NAMALWA (cell line): ENCODE measurements at regions not wholly inside any gene's neighbourhood (a gene's known extent, or its start where the extent isn't known, plus 50 kb on each side); places are given as distances from the start of the nearest gene placed in this dataset.

Source experiments
- DNase-seq: peaks from one replicate; pipeline ENCODE4 v3.0.0-alpha.2; 2015; ENCODE audit warnings: low spot score

DNA sequence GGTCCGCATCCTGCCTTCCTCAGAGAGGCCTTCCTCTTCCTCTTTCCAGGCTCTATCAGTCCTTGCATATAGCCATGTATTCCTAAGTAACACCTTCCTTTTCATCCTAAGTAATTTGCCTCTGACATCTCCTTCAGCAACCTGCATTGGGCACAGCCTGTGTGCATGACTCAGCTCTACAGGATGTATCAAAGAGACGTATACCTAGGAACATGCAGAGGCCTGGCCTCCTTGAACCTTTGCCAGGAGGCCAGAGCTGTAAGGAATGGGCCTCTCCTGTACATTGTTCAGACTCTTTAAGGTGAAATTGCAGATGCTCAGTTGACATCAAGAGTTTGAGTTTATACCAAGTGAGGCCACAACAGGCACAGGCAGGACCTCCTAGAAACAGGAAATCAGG is 76.0 kb upstream of the CELF4 start:
- no peak for DNase-seq

DNA sequence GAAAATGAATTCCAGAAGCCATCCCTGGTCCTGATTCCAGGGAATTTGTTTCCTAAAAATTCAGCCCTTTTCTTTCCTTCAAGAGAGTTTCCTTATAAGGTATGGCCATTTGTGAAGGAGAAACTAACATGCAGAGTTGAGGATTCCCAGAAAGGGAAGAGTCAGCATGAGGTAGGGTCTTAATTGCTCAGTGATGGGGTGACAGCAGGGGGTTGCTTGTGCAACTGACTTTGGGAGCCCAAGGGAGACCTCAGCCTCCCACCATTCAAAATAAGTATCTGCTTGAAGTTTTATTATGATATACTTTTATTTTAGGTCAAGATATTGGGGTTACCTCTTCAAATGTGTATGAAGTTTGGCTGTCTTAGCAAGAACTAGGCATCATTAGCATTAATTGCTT is 74.9 kb upstream of the CELF4 start:
- DNase-seq: no peak

DNA sequence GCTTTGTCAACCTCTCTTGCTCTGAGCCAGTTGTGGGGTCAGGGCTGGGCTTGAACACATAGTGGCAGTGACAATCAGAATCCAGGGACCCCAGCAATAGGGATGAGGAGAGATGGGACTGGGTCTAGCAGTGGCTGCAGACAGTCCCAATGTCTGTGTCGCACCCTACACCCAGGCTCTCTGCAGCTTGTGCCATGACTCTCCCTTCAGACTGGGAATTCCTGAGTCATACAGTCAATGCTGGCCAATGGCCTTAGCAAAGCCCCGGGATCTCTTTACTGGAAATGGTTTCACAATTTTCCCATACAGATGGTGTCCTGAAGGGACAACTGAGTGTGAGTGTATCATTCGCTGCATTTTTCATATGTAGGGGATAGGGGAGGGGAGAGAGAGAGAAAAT is 74.2 kb upstream of the CELF4 start:
- DNase-seq: no peak

DNA sequence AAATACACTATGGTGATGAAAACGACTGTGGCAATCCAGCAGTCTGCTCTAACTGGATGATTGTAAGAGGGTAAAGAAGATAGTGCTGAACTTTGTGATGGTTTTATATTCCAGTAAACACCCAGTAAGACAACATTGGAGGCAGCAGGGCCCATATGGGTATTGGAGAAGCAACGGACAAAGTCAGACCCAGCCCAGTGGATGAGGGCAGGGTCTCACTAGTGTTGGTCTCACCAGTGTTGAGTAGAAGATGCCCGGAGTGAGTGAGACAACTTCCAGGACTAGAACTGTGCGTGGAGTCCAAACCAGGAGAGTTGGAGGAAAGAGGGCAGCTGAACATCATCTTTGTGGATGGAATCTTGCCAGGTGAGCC is 71.9 kb upstream of the CELF4 start:
- DNase-seq: no peak

DNA sequence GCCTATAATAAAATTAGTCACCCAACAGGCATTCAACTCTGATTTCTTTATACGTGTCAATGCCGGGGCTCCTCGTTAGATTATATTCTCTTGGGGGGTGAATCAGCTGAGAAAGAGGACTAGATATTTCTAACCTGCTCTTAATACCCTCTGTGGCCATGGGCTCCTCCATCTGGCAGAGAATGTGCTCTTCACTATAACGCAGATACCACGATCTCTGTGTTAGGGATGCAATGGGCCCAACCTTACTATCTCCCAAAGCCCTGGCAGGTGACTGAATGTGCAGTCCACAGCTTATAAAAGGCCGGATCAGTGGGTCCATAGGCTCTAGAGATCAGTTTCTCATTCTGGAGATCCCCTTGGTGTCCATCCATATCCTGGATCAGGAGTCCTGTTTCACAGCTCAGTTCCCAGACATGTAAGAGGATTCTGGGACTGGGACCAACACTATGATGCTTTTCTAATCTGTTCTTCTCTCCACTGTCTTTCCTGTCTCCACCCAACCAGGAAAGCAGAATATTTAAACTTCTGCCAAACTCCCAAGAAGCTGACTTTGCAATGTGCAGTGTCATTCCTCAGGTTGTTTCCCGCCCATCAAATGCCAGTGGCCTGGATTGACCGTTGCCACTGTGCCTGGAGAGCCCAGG is 71.4 kb upstream of the CELF4 start:
- no peak for DNase-seq

- no peak for DNase-seq
Measured at GRCh38 chr18:37634516-37634915, 68.9 kb upstream of the CELF4 start.

- DNase-seq: no peak
Measured at GRCh38 chr18:37631422-37631821, 65.8 kb upstream of the CELF4 start.

DNA sequence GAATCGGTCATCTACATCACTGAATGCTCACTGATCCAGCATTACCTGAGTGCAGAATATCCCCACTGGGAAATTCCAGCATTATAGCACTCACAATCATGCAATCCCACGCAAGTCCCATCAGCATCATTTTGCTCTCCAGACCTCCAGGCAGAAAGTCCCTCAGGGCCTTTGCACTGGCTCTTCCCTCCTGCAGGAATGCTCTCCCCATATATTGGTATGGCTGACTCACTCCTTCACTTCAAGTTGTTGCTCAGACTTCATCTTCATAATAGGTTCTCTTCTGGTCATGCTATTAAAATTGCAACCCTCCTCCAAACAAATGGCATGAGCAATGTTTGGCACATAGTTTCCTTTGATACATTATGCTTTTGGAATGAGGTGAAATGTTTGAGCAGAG is 64.7 kb upstream of the CELF4 start:
- no peak for DNase-seq

DNA sequence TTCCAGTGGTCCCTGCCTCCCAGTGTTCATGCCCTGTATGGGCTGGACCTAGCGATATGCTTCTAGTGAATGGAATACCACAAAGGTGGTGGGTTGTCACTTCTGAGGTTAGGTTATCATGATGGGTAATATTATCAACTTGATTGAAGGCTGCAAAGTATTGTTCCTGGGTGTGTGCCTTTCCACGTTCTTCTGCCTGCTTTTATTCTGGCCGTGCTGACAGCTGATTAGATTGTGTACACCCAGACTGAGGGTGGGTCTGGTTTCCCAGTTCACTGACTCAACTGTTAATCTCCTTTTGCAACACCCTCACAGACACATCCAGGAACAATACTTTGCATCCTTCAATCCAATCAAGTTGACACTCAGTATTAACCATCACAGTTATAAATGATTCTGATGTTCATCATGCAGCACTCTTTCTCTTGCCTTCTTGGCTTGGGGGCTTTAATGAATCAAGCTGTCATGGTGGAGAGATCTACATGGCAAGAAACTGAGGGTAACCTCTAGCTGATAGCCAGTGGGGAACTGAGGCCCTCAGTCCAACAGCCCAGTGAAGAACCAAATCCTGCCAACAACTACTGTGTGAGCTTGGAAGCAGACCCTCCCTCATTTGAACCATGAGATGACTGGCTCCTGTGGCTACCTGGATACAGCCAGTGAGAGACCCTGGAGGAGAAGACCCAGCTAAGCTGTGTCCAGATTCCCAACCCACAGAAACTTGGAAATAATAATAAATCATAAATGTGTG is 63.0 kb upstream of the CELF4 start:
- no peak for DNase-seq

DNA sequence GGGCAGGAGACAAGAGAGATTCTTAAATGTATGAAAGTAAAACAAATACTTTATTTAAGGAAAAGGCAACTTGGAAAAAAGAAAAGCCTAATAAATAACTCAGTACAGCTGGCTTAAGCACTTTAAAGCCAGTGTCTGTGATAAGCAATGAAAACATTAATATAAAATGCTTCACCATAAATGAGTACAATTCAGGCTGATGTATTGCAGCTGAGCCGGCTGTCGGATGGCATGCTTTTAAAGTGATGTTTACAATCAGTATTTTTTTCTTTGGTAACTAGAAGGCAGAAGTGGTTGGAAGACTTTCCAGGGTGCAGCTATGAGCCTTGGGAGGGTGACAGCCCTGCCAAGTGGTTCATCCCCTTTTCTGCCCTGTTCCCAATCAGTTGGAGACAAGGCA is 58.7 kb upstream of the CELF4 start:
- no peak for DNase-seq

DNA sequence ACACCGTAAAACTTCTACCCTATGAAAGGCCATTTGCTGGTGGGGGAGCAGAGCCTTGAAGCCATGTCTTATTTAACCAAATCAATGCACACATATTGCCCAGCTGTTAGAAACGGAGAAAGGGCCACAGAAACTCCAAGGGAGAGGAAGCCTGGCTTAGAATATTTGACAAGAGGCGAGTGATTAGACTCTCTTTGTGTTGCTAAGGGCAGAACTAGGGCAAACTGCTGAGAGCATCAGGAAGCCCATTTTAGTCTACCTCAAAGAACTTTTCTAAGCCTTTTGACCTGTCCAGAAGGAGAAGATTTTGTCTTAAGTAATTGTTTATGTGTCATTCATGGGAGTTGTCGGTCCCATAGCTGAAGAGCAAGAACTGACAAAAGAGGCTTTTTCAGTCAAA is 54.4 kb upstream of the CELF4 start:
- no peak for DNase-seq

DNA sequence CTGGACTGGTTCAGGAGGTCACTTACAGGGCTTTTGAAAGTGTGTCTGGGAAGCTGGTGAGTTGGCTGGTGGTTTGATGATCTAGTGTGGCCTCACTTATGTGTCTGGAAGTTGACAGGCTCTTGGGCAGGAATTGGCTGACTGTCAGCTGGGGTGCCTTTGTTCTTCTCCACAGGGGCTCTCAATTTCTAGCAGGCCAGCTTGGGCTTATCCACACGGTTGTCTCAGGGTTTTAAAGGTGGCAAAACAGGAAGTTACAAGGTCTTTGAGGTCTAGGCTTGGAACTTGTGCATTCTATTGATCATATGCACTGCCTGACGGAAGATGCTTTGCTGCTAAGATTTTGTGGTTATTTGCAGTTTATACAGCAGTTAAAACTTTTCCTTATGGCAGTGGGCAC is 52.0 kb upstream of the CELF4 start:
- DNase-seq: no peak
